SK-N-SH (cell line): ENCODE measurements at regions not wholly inside any gene's neighbourhood (a gene's known extent, or its start where the extent isn't known, plus 50 kb on each side); places are given as distances from the start of the nearest gene placed in this dataset.

ENCODE experiments used
- CTCF ChIA-PET: fragments of 300-600, 350-600 bp; formaldehyde crosslinking; extraction: SDS; loops from one replicate; lab custom pipeline; 2021; lab: Yijun Ruan, JAX
- POLR2A ChIA-PET: fragments of 350-600 bp; sonication (Branson Sonifier 250); formaldehyde crosslinking; extraction: SDS; loops from one replicate; lab custom pipeline; 2020; ENCODE audit warnings: antibody characterized with exemption, inconsistent platforms; lab: Yijun Ruan, JAX
- DNase-seq: peaks from one replicate; pipeline ENCODE4 v3.0.0; 2012
- H2AFZ ChIP-seq: fragments of 200-600 bp; sonication (generic); 2 replicates; pipeline ENCODE4 v1.8.1; 2016; ENCODE audit warnings: antibody characterized with exemption, mild to moderate bottlenecking, low read depth
- H3F3A ChIP-seq: fragments of 200-600 bp; sonication (generic); replicated peaks from 2 replicates; pipeline ENCODE3; 2016; ENCODE audit warnings: antibody characterized with exemption, mild to moderate bottlenecking; ENCODE audit not compliant: insufficient read depth
- H3K27ac ChIP-seq, 2 experiments: fragments of 200-500 bp in 1 of 2; fragments of 200-600 bp in 1 of 2; sonication (Bioruptor generic) in 1 of 2; sonication (generic), shearing (Covaris generic) in 1 of 2; 2 replicates each; pipeline versions ENCODE4 v1.5.1 to v1.6.1; 2014 to 2016; ENCODE audit warnings: low read depth in 2 of 2, inconsistent platforms in 1 of 2, low read length in 1 of 2, mild to moderate bottlenecking in 1 of 2, mixed read lengths in 1 of 2
- H3K27me3 ChIP-seq: fragments of 200-600 bp; sonication (generic), shearing (Covaris generic); 2 replicates; pipeline ENCODE4 v1.6.1; 2016; ENCODE audit warnings: mixed run types; ENCODE audit not compliant: insufficient read depth
- H3K36me3 ChIP-seq, 2 experiments: fragments of 200-500 bp in 1 of 2; fragments of 200-600 bp in 1 of 2; sonication (Bioruptor generic) in 1 of 2; sonication (generic) in 1 of 2; replicated peaks in 1 of 2; 2 replicates each; pipeline versions ENCODE3 to v1.5.1; 2014 to 2016; ENCODE audit warnings: low read length in 1 of 2, mild to moderate bottlenecking in 1 of 2; ENCODE audit not compliant: insufficient read depth in 2 of 2, control insufficient read depth in 1 of 2
- H3K4me1 ChIP-seq, 2 experiments: fragments of 200-500 bp in 1 of 2; fragments of 200-600 bp in 1 of 2; sonication (Bioruptor generic) in 1 of 2; sonication (generic), shearing (Covaris generic) in 1 of 2; 2 replicates each; pipeline versions ENCODE4 v1.5.1 to v1.6.1; 2014 to 2016; ENCODE audit warnings: low read depth in 1 of 2, low read length in 1 of 2, mixed run types in 1 of 2; ENCODE audit not compliant: insufficient read depth in 2 of 2, control insufficient read depth in 1 of 2
- H3K4me2 ChIP-seq: fragments of 200-600 bp; sonication (generic), shearing (Covaris generic); 2 replicates; pipeline ENCODE4 v1.6.1; 2017; ENCODE audit warnings: mixed run types
- H3K4me3 ChIP-seq, 2 experiments: fragments of 200-500 bp in 1 of 2; fragments of 200-600 bp in 1 of 2; sonication (Bioruptor generic) in 1 of 2; sonication (generic), shearing (Covaris generic) in 1 of 2; 2 replicates each; pipeline versions ENCODE4 v1.5.1 to v1.8.1; 2014 to 2016; ENCODE audit warnings: low read depth in 2 of 2, inconsistent platforms in 1 of 2, low read length in 1 of 2, mild to moderate bottlenecking in 1 of 2, mixed read lengths in 1 of 2, moderate library complexity in 1 of 2
- H3K79me2 ChIP-seq: fragments of 200-600 bp; sonication (generic); 2 replicates; pipeline ENCODE4 v1.8.1; 2017; ENCODE audit warnings: mild to moderate bottlenecking; ENCODE audit not compliant: insufficient read depth
- H3K9ac ChIP-seq: fragments of 200-600 bp; sonication (generic); 2 replicates; pipeline ENCODE4 v1.6.1; 2017; ENCODE audit warnings: mixed run types
- H3K9me2 ChIP-seq: fragments of 200-600 bp; sonication (generic); 2 replicates; pipeline ENCODE4 v1.6.1; 2017; ENCODE audit warnings: mixed run types
- H3K9me3 ChIP-seq: fragments of 200-600 bp; sonication (generic); 2 replicates; pipeline ENCODE4 v1.6.1; 2017; ENCODE audit warnings: mixed run types, mild to moderate bottlenecking, moderate library complexity
- H4K20me1 ChIP-seq: fragments of 200-600 bp; sonication (generic); 2 replicates; pipeline ENCODE4 v1.6.1; 2017; ENCODE audit warnings: mild to moderate bottlenecking, mixed run types; ENCODE audit not compliant: insufficient read depth
- CHD2 ChIP-seq: fragments of 150-350 bp; IDR thresholded peaks from 2 replicates; pipeline ENCODE4 v1.6.1; 2018; ENCODE audit warnings: low read length; ENCODE audit not compliant: partially characterized antibody
- ELF1 ChIP-seq: IDR thresholded peaks from 2 replicates; pipeline ENCODE4 v1.4.0; 2012
- EP300 ChIP-seq, 2 experiments: IDR thresholded peaks; 2 replicates each; pipeline versions ENCODE4 v1.4.0 to v1.6.1; 2012; ENCODE audit warnings: borderline replicate concordance in 1 of 2, low read depth in 1 of 2, low read length in 1 of 2
- FOSL2 ChIP-seq: IDR thresholded peaks from 2 replicates; pipeline ENCODE4 v1.4.0; 2012; ENCODE audit warnings: low read depth, mild to moderate bottlenecking, moderate library complexity, borderline replicate concordance
- FOXJ3 ChIP-seq: sonication (generic); formaldehyde crosslinking; IDR thresholded peaks from 2 replicates; pipeline ENCODE4 v1.5.1; 2020; ENCODE audit warnings: mild to moderate bottlenecking, missing genetic modification reagents
- FOXM1 ChIP-seq: IDR thresholded peaks from 2 replicates; pipeline ENCODE4 v1.4.0; 2012; ENCODE audit warnings: low read depth, mild to moderate bottlenecking
- GABPA ChIP-seq: IDR thresholded peaks from 2 replicates; pipeline ENCODE4 v1.4.0; 2012; ENCODE audit warnings: low read depth, mild to moderate bottlenecking
- GATA2 ChIP-seq: sonication (generic); formaldehyde crosslinking; IDR thresholded peaks from 2 replicates; pipeline ENCODE4 v1.5.0; 2020; ENCODE audit warnings: mild to moderate bottlenecking, missing genetic modification reagents
- IRF3 ChIP-seq: fragments of 150-350 bp; IDR thresholded peaks from 2 replicates; pipeline ENCODE4 v1.6.1; 2016; ENCODE audit warnings: mild to moderate bottlenecking, low read depth, low read length
- JUND ChIP-seq: IDR thresholded peaks from 2 replicates; pipeline ENCODE4 v1.4.0; 2012
- MAX ChIP-seq: IDR thresholded peaks from 2 replicates; pipeline ENCODE4 v1.4.0; 2012; ENCODE audit warnings: low read depth
- NFIC ChIP-seq: IDR thresholded peaks from 2 replicates; pipeline ENCODE4 v1.4.0; 2012; ENCODE audit warnings: borderline replicate concordance
- NRF1 ChIP-seq: IDR thresholded peaks from 2 replicates; pipeline ENCODE4 v1.6.1; 2012; ENCODE audit warnings: low read depth, mild to moderate bottlenecking, low read length
- PBX3 ChIP-seq: IDR thresholded peaks from 2 replicates; pipeline ENCODE4; 2012
- RAD21 ChIP-seq: IDR thresholded peaks from 2 replicates; pipeline ENCODE4 v1.6.1; 2012; ENCODE audit warnings: mild to moderate bottlenecking, low read length
- RCOR1 ChIP-seq: fragments of 150-350 bp; IDR thresholded peaks from 2 replicates; pipeline ENCODE4 v1.6.1; 2017; ENCODE audit warnings: antibody characterized with exemption, low read length
- RFX5 ChIP-seq: IDR thresholded peaks from 2 replicates; pipeline ENCODE4 v1.6.1; 2012; ENCODE audit warnings: mild to moderate bottlenecking, improper control_type of control experiment, low read length
- SIN3A ChIP-seq: IDR thresholded peaks from 2 replicates; pipeline ENCODE4 v1.6.1; 2012; ENCODE audit warnings: low read depth, mild to moderate bottlenecking, low read length, moderate library complexity, borderline replicate concordance
- WGBS: methylation state at CpG from one replicate; pipeline ENCODE4 v1.1.6; 2017; ENCODE audit warnings: low lambda C conversion rate; 5-methylcytosine and 5-hydroxymethylcytosine counted together

GRCh38 chr18:38963943-38964660, 1398.5 kb upstream of the CELF4 start:
- no peak for DNase-seq
- Histone ChIP-seq H3F3A (no peaks in the 10 kb centered on the region), H3K27ac (no peak overlapping the region), H3K9me2 (no peaks in the 10 kb centered on the region), H2AFZ (no peak overlapping the region), H3K9ac (no peak overlapping the region), H3K4me3 (no peak overlapping the region), H3K4me1 (no peaks in the 10 kb centered on the region), H4K20me1 (no peaks in the 10 kb centered on the region), H3K9me3 (peaks cover 1% of the 10 kb centered on the region; the same call in 1 of the 2 replicates), H3K79me2 (no peaks in the 10 kb centered on the region), H3K4me2 (no peak overlapping the region), H3K36me3 (no peaks in the 10 kb centered on the region), H3K27me3 (no peaks in the 10 kb centered on the region)
- 19% methylated on average over 3 of the region's 3 CpGs for WGBS
- ChIA-PET CTCF (no interaction called here), POLR2A (no interaction called here)
- TF ChIP-seq GATA2 (CRISPR knock-in tag) (no peak), GABPA (no peak), IRF3 (no peak), FOSL2 (no peak), NRF1 (no peak)

GRCh38 chr18:38961880-38962279, 1396.3 kb upstream of the CELF4 start:
- no peak for TF ChIP-seq RCOR1
- no peak for TF ChIP-seq FOXM1
- TF ChIP-seq NFIC = no peak
- no peak for TF ChIP-seq PBX3
- no peak for TF ChIP-seq JUND
- no peak for TF ChIP-seq MAX
- TF ChIP-seq GABPA = no peak
- no peak for TF ChIP-seq GATA2 (CRISPR knock-in tag)
- no peak for TF ChIP-seq CHD2
- no peak for TF ChIP-seq RFX5
- no peak for TF ChIP-seq EP300 (IDR thresholded peaks at IDR 0.05; ENCODE audit: borderline replicate concordance in 1 of 2, low read depth in 1 of 2, low read length in 1 of 2)
- TF ChIP-seq RAD21 = no peak
- no peak for TF ChIP-seq ELF1
- TF ChIP-seq FOXJ3 (CRISPR knock-in tag) = no peak
- TF ChIP-seq SIN3A = no peak
- TF ChIP-seq, all 33 proteins: peak for 0
- no peak overlapping the region for H3K4me3 ChIP-seq
- no peak overlapping the region for H2AFZ ChIP-seq
- ChIA-PET POLR2A (no interaction called here), CTCF (interaction anchor here (0.6 kb wide), 1 partner anchor 36 kb away, joined by 3 read pairs; no protein-coding TSS in a partner anchor)
- no peaks in the 10 kb centered on the region for H3K9me2 ChIP-seq
- WGBS = 11% methylated on average over 1 of the region's 1 CpG
- H3K9ac ChIP-seq = no peak overlapping the region
- no peak for DNase-seq
- H4K20me1 ChIP-seq = no peaks in the 10 kb centered on the region
- H3K79me2 ChIP-seq = no peaks in the 10 kb centered on the region
- H3K9me3 ChIP-seq = no peaks in the 10 kb centered on the region
- no peaks in the 10 kb centered on the region for H3F3A ChIP-seq
- H3K27ac ChIP-seq = no peak overlapping the region
- H3K4me1 ChIP-seq = no peaks in the 10 kb centered on the region
- H3K27me3 ChIP-seq = no peaks in the 10 kb centered on the region
- H3K4me2 ChIP-seq = no peak overlapping the region
- H3K36me3 ChIP-seq = no peaks in the 10 kb centered on the region
